ENCODE measurements at regions not wholly inside any gene's neighbourhood (a gene's known extent, or its start where the extent isn't known, plus 50 kb on each side); places are given as distances from the start of the nearest gene placed in this dataset.

DNA sequence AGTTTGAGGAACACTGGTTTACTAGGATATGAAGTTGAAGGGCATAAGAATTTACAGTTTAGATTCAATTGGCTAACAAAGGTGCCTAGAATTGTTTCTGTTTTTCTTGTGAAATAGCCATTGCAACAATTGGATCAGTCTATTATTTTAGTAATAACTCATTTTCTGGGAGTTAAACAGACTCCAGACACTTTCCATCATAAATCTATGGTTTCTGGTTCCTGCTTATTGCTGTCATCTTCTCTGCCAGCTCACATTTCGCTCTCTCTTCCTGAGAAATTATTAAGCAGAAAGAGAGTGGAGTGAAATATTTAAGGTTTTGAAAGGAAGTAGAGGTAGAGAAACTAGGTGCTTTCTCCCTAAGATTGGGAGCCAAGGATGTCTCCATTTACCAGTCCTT, 165.1 kb upstream of the PRR16 start:
- no peak for DNase-seq (ENCODE audit: extremely low read depth in 1 of 4, low spot score in 3 of 4)
- TF ChIP-seq, protein P1, sequence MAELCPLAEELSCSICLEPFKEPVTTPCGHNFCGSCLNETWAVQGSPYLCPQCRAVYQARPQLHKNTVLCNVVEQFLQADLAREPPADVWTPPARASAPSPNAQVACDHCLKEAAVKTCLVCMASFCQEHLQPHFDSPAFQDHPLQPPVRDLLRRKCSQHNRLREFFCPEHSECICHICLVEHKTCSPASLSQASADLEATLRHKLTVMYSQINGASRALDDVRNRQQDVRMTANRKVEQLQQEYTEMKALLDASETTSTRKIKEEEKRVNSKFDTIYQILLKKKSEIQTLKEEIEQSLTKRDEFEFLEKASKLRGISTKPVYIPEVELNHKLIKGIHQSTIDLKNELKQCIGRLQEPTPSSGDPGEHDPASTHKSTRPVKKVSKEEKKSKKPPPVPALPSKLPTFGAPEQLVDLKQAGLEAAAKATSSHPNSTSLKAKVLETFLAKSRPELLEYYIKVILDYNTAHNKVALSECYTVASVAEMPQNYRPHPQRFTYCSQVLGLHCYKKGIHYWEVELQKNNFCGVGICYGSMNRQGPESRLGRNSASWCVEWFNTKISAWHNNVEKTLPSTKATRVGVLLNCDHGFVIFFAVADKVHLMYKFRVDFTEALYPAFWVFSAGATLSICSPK (IDR thresholded peaks at IDR 0.05; ENCODE audit: borderline replicate concordance): no peak
- TF ChIP-seq HMG20A (CRISPR knock-in tag; conservative IDR thresholded peaks at IDR 0.05) (no peak), GATAD2B (IDR thresholded peaks at IDR 0.05; ENCODE audit: borderline replicate concordance) (no peak), PRMT5 (CRISPR knock-in tag; IDR thresholded peaks at IDR 0.05) (no peak), HEY1 (CRISPR knock-in tag; IDR thresholded peaks at IDR 0.05; ENCODE audit: borderline replicate concordance) (no peak), ZNF121 (CRISPR knock-in tag; conservative IDR thresholded peaks at IDR 0.05) (no peak), RBM39 (optimal IDR thresholded peaks at IDR 0.05; ENCODE audit: low read depth, low read length) (no peak)
- Histone ChIP-seq H3K4me2 (ENCODE audit: insufficient read depth, low read length) (no peak overlapping the region), H3K9me1 (ENCODE audit: control insufficient read depth, insufficient read depth, low read length) (no peaks in the 10 kb centered on the region), H3K9me3 (replicated peaks; ENCODE audit: control insufficient read depth, insufficient read depth, low read depth, low read length) (no peaks in the 10 kb centered on the region), H3K4me3 (no peak overlapping the region), H3K36me3 (ENCODE audit: control insufficient read depth, insufficient read depth, low read length) (no peaks in the 10 kb centered on the region), H3K27ac (ENCODE audit: extremely low read depth, low read depth, low read length) (no peak overlapping the region), H3K79me2 (ENCODE audit: control insufficient read depth, insufficient read depth, low read length) (no peaks in the 10 kb centered on the region), H4K20me1 (replicated peaks; ENCODE audit: control insufficient read depth, insufficient read depth, low read length) (no peaks in the 10 kb centered on the region), H3K9ac (ENCODE audit: insufficient read depth in 1 of 2, low read depth in 2 of 2, low read length in 2 of 2) (no peak overlapping the region), H3K4me1 (replicated peaks in 1 of 2; ENCODE audit: control insufficient read depth in 2 of 2, insufficient read depth in 2 of 2, low read length in 2 of 2) (no peaks in the 10 kb centered on the region), H2AFZ (ENCODE audit: low read depth, low read length) (no peak overlapping the region), H3K27me3 (ENCODE audit: control insufficient read depth in 2 of 2, insufficient read depth in 2 of 2, low read length in 2 of 2) (no peaks in the 10 kb centered on the region)
- POLR2A ChIA-PET: no interaction called here
- CTCF ChIA-PET (ENCODE audit: low intra/inter-chr PET ratio): no interaction called here
- FAIRE-seq: no peak
- no peak for ATAC-seq
- in situ Hi-C loops (cut with MboI) (no loop called here), intact Hi-C loops (cut with micrococcal nuclease) (no loop called here)
- no TSS peak for BruUV-seq (replicated peaks)
- 0% methylated on average over 1 of the region's 1 CpG for WGBS (ENCODE audit: insufficient coverage, low coverage, missing lambda C conversion rate)

All from K562 (cell line).